ENCODE measurements at regions not wholly inside any gene's neighbourhood (a gene's known extent, or its start where the extent isn't known, plus 50 kb on each side); places are given as distances from the start of the nearest gene placed in this dataset.

GRCh38 chr4:159016593-159017024, 86.3 kb upstream of the RAPGEF2 start:
- Histone ChIP-seq H3K4me3 (ENCODE audit: low read depth, low read length) (no peak overlapping the region), H3K36me3 (ENCODE audit: control insufficient read depth, insufficient read depth, low read length) (no peaks in the 10 kb centered on the region), H3K27me3 (ENCODE audit: control insufficient read depth, insufficient read depth, low read length) (no peaks in the 10 kb centered on the region)
- DNase-seq (ENCODE audit: low read depth), result peak; percentile 29
- TF ChIP-seq, protein P1, sequence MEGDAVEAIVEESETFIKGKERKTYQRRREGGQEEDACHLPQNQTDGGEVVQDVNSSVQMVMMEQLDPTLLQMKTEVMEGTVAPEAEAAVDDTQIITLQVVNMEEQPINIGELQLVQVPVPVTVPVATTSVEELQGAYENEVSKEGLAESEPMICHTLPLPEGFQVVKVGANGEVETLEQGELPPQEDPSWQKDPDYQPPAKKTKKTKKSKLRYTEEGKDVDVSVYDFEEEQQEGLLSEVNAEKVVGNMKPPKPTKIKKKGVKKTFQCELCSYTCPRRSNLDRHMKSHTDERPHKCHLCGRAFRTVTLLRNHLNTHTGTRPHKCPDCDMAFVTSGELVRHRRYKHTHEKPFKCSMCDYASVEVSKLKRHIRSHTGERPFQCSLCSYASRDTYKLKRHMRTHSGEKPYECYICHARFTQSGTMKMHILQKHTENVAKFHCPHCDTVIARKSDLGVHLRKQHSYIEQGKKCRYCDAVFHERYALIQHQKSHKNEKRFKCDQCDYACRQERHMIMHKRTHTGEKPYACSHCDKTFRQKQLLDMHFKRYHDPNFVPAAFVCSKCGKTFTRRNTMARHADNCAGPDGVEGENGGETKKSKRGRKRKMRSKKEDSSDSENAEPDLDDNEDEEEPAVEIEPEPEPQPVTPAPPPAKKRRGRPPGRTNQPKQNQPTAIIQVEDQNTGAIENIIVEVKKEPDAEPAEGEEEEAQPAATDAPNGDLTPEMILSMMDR (IDR thresholded peaks at IDR 0.05; ENCODE audit: insufficient read depth, low read length, poor library complexity, severe bottlenecking), result peak; percentile 50

DNA sequence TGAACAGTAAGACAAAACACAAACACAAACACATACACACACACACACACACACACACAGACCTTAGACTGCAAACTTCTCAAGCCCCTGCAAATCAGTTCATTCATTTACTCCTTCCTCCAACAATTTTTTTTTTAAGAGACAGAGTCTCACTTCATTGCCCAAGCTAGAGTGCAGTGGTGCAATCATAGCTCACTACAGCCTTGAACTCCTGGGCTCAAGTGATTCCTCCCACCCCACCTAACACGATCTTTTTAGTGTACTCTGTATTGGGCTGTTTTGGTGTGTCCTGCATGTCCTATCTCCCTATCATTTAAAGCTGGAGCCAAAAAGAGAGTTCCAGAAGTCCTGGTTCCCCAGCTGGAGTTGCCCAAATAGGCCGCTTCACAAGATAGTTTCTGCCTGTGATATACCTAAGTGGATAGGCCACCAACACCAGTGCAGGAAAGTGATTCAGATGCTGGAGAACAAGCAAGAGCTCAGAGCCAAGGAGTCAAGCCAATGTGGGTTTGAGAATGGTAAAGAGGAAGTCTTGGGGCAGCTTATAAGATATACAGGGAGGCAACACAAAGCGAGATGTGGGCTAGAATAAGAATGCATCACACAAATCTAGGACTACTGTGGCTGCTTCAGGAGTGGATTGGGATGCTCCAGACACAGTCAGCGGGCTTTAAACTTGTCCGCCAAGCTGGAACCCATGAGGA, 85.4 kb upstream of the RAPGEF2 start:
- H3K4me3 ChIP-seq (ENCODE audit: low read depth, low read length), result no peak overlapping the region
- DNase-seq (ENCODE audit: low read depth), result no peak
- TF ChIP-seq, protein P1 (IDR thresholded peaks at IDR 0.05; ENCODE audit: insufficient read depth, low read length, poor library complexity, severe bottlenecking), result no peak
- H3K27me3 ChIP-seq (ENCODE audit: control insufficient read depth, insufficient read depth, low read length), result no peaks in the 10 kb centered on the region
- no peaks in the 10 kb centered on the region for H3K36me3 ChIP-seq (ENCODE audit: control insufficient read depth, insufficient read depth, low read length)

DNA sequence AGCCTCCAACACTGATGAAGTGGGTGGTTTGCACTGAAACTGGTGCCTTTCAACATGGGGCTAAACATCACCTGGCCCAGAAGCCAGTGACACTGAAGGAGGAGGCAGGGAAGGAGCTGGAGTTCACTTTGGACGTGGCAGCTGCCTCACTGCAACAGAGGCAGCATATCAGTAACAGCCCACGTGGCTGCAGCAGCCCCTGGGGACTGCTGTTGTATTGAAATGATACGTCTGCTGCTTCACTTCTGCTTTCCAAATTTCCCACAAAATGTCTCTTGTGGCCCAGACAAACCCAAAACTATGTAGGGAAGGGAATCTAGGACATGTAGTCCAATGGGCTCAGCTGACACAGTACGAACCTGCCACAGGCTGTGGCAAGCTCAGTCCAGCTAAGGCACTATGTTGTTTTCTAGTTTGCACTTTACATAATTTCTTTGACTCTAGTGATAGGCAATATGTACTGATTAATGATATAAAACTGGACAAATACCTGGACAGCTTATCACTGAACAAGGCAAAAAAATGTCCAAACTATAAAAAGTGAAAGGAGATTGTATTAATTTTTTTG, 84.7 kb upstream of the RAPGEF2 start:
- DNase-seq (ENCODE audit: low read depth), result no peak
- H3K4me3 ChIP-seq (ENCODE audit: low read depth, low read length), result no peak overlapping the region
- TF ChIP-seq, protein P1 (IDR thresholded peaks at IDR 0.05; ENCODE audit: insufficient read depth, low read length, poor library complexity, severe bottlenecking), result no peak
- no peaks in the 10 kb centered on the region for H3K36me3 ChIP-seq (ENCODE audit: control insufficient read depth, insufficient read depth, low read length)
- no peaks in the 10 kb centered on the region for H3K27me3 ChIP-seq (ENCODE audit: control insufficient read depth, insufficient read depth, low read length)

- H3K36me3 ChIP-seq (ENCODE audit: control insufficient read depth, insufficient read depth, low read length), result no peaks in the 10 kb centered on the region
- no peak for DNase-seq (ENCODE audit: low read depth)
- TF ChIP-seq, protein P1 (IDR thresholded peaks at IDR 0.05; ENCODE audit: insufficient read depth, low read length, poor library complexity, severe bottlenecking), result no peak
- no peaks in the 10 kb centered on the region for H3K27me3 ChIP-seq (ENCODE audit: control insufficient read depth, insufficient read depth, low read length)
- H3K4me3 ChIP-seq (ENCODE audit: low read depth, low read length), result no peak overlapping the region
Observed at GRCh38 chr4:159019356-159019755, 83.5 kb upstream of the RAPGEF2 start.

DNA sequence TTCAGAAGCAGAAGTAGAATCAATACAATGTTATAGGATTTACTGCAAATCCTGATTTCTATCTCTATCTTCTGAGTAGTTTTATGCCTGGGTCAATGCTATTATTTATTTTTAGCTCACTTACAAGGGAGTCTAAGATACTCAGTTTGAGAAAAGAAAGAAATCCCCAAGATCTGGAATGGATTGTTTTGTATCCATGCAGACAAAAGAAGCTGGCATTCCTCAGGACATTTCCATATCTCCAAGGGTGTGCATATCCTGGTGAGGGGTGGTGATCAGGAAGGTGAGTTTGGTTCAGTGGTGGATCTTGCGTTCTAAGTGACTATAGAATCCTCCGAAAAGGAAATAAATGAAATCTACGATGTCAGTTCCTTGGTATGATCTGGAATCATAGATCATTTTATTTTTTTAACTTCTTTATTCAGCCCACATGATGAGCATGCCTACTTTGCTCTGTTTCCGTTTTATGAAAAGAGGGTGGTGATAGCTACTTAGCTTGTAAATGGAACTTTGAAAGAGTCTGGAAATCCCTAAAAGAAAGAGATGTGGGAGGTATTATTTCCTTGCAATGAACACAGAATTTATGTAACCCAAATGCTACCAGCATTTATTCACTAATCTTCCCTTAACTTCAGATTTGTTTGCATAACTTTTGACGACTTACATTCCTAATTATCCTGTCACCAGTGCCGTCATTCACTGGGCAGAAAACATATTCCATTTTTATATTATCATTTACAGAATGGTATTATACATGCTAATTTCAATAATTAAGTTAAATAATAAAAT, 81.1 kb upstream of the RAPGEF2 start:
- TF ChIP-seq, protein P1 (IDR thresholded peaks at IDR 0.05; ENCODE audit: insufficient read depth, low read length, poor library complexity, severe bottlenecking), result no peak
- H3K36me3 ChIP-seq (ENCODE audit: control insufficient read depth, insufficient read depth, low read length), result no peaks in the 10 kb centered on the region
- no peak for DNase-seq (ENCODE audit: low read depth)
- H3K27me3 ChIP-seq (ENCODE audit: control insufficient read depth, insufficient read depth, low read length), result no peaks in the 10 kb centered on the region
- H3K4me3 ChIP-seq (ENCODE audit: low read depth, low read length), result no peak overlapping the region

Measured in kidney epithelial cell (primary cell).